K562 (cell line): ENCODE measurements at regions not wholly inside any gene's neighbourhood (a gene's known extent, or its start where the extent isn't known, plus 50 kb on each side); places are given as distances from the start of the nearest gene placed in this dataset.

Experiments
- CXXC5 ChIP-seq: fragments of 250-450 bp; sonication (Bioruptor Pico); IDR thresholded peaks from 2 replicates; pipeline ENCODE4 v1.8.0; 2022; ENCODE audit warnings: inconsistent platforms, mild to moderate bottlenecking, moderate library complexity
- ZNF318 ChIP-seq, 2 experiments: fragments of 450-650 bp; IDR thresholded peaks; 2 replicates each; pipeline ENCODE4 v1.6.1; 2016; ENCODE audit warnings: mild to moderate bottlenecking in 2 of 2, borderline replicate concordance in 1 of 2, low read depth in 1 of 2, moderate library complexity in 1 of 2

DNA sequence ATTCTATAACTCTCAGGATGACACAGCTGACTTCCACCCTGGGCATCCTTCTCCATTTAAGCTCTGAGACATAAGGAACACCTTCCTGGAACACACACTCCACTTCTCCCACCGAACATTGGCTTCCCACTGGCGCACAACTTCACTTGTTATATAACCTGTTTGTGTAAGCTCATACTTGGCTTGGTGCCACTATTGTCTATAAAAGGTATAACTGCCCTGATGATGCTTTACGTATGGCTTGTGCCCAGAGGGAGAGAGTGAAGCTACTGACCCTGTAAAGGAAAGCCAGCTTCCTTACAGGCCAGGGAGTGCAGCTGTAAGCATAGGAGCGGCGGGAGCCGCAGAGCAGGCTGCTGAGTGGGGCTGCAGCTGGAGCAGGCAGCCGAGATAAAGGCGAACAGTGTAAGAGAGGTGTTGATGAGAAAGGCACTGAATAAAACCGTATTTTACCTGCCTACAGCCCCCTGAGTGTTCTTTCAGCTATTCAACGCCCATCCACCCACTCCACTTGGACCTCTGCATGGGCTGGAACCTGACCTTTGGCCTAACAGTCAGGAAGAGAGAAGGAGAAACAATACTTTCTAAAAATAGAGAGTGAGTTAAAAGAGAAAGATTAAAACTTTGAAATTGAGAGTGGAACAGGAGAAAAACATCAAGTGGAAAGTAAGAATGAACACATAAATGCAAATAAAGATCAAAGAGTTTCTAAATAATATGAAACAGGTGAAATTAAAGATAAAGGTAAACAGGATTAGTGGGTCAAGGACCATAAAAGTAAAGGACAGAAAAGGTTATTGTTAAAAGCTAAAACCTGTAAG lies 252.1 kb upstream of the ARHGAP42 start (continued):
- TF ChIP-seq ZNF318 (IDR thresholded peaks at IDR 0.05; ENCODE audit: borderline replicate concordance in 1 of 2, low read depth in 1 of 2) (no peak), CXXC5 (CRISPR knock-in tag) (no peak)
